ENCODE measurements at regions not wholly inside any gene's neighbourhood (a gene's known extent, or its start where the extent isn't known, plus 50 kb on each side); places are given as distances from the start of the nearest gene placed in this dataset.
"Not testable (repeated sequence)": the region's sequence is repeated elsewhere in the genome, so short reads cannot be mapped to it uniquely, and the experiment has no call there.

GRCh38 chr16:8402981-8403843 is 187.1 kb downstream of the TMEM114 start:
- no peaks in the 10 kb centered on the region for H3K27me3 ChIP-seq
- TF ChIP-seq, protein P1, sequence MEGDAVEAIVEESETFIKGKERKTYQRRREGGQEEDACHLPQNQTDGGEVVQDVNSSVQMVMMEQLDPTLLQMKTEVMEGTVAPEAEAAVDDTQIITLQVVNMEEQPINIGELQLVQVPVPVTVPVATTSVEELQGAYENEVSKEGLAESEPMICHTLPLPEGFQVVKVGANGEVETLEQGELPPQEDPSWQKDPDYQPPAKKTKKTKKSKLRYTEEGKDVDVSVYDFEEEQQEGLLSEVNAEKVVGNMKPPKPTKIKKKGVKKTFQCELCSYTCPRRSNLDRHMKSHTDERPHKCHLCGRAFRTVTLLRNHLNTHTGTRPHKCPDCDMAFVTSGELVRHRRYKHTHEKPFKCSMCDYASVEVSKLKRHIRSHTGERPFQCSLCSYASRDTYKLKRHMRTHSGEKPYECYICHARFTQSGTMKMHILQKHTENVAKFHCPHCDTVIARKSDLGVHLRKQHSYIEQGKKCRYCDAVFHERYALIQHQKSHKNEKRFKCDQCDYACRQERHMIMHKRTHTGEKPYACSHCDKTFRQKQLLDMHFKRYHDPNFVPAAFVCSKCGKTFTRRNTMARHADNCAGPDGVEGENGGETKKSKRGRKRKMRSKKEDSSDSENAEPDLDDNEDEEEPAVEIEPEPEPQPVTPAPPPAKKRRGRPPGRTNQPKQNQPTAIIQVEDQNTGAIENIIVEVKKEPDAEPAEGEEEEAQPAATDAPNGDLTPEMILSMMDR (IDR thresholded peaks at IDR 0.05) = no peak
- ATAC-seq (no peak), DNase-seq (no peak)
- H3K4me3 ChIP-seq = no peak overlapping the region
- H3K4me1 ChIP-seq = no peaks in the 10 kb centered on the region
- H3K27ac ChIP-seq = no peak overlapping the region
- intact Hi-C loops (cut with DNase I) = no loop called here
- H3K36me3 ChIP-seq = no peaks in the 10 kb centered on the region
- no peaks in the 10 kb centered on the region for H3K9me3 ChIP-seq

- ATAC-seq; DNase-seq; H3K9me3 ChIP-seq; H3K27ac ChIP-seq; intact Hi-C loops (cut with DNase I); H3K4me1 ChIP-seq; H3K27me3 ChIP-seq; H3K4me3 ChIP-seq; H3K36me3 ChIP-seq: not testable (repeated sequence)
Measured at GRCh38 chr16:8400683-8401082, 189.6 kb downstream of the TMEM114 start.

DNA sequence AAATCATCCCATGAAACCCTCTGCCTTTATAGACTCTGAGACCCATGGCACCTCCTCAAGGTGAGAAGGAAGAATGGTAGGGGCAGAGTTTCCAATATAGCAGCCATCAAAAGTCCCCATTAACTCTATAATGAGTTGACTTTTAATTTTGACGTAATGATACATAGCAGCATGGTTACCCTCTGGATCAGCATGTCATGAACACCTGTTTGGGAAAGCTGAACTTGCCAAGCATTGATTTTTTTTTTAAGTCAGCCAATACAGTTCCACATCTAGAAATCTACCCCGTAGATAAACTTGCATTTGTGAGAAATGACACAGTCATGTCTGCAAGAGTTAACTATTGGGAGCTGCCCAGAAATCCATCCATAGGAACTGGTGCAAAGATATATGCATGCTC is 191.8 kb downstream of the TMEM114 start:
- DNase-seq (no peak), ATAC-seq (no peak)
- H3K27ac ChIP-seq = no peak overlapping the region
- no peak overlapping the region for H3K4me3 ChIP-seq
- H3K36me3 ChIP-seq = no peaks in the 10 kb centered on the region
- TF ChIP-seq, protein P1 (IDR thresholded peaks at IDR 0.05) = no peak
- H3K27me3 ChIP-seq = no peaks in the 10 kb centered on the region
- no peaks in the 10 kb centered on the region for H3K9me3 ChIP-seq
- no peaks in the 10 kb centered on the region for H3K4me1 ChIP-seq
- intact Hi-C loops (cut with DNase I) = no loop called here

DNA sequence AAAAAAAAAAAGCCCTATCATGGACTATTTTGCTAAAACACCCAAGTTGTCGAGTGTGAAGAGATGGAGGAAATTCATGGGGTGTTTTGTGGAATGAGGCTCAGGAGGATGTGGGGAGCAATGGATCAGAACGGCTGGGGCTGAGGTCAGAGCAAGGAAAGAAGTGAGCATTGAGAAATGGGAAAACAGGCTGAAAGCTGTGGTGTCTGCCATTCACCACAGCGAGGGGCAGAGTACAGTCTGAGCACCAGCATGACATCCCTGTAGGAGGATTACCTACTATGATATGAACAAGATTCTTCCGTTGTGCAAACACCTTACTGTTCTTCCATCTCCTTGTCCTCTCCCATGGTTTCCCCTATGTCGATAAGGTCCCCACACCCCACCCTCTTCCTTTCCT is 193.1 kb downstream of the TMEM114 start:
- TF ChIP-seq, protein P1 (IDR thresholded peaks at IDR 0.05) = no peak
- ATAC-seq (no peak), DNase-seq (no peak)
- H3K4me1 ChIP-seq = no peaks in the 10 kb centered on the region
- H3K4me3 ChIP-seq = no peak overlapping the region
- H3K27me3 ChIP-seq = no peaks in the 10 kb centered on the region
- no peak overlapping the region for H3K27ac ChIP-seq
- no peaks in the 10 kb centered on the region for H3K36me3 ChIP-seq
- H3K9me3 ChIP-seq = no peaks in the 10 kb centered on the region
- intact Hi-C loops (cut with DNase I) = no loop called here

- TF ChIP-seq, protein P1 (IDR thresholded peaks at IDR 0.05) = no peak
- H3K4me3 ChIP-seq = no peak overlapping the region
- no peaks in the 10 kb centered on the region for H3K36me3 ChIP-seq
- intact Hi-C loops (cut with DNase I) = no loop called here
- H3K27ac ChIP-seq = no peak overlapping the region
- H3K4me1 ChIP-seq = no peaks in the 10 kb centered on the region
- no peak for DNase-seq
- H3K9me3 ChIP-seq = no peaks in the 10 kb centered on the region
- ATAC-seq = no peak
- H3K27me3 ChIP-seq = no peaks in the 10 kb centered on the region
Measured at GRCh38 chr16:8396463-8396862, 193.8 kb downstream of the TMEM114 start.

DNA sequence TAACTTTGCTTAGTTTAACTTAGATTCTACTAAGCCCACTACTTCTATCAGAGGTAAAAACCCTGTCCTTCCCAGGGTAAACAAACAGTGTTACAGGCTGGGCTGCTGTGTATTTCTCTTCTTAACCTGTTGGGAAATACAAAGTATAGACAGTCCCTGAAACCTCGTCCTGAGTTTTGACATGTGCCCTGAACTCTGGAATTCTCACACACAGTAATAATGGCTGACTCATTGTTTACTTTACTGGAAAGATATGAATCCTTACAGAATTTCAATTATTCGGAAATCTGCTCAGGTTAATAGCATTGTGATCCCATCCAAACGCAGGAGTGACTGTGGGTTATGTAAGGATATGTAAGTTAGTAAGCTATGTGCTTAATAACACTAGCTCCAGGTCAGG is 199.1 kb downstream of the TMEM114 start:
- ATAC-seq = no peak
- no peaks in the 10 kb centered on the region for H3K27me3 ChIP-seq
- H3K4me1 ChIP-seq = no peaks in the 10 kb centered on the region
- H3K27ac ChIP-seq = no peak overlapping the region
- TF ChIP-seq, protein P1 (IDR thresholded peaks at IDR 0.05) = no peak
- intact Hi-C loops (cut with DNase I) = no loop called here
- DNase-seq = no peak
- H3K9me3 ChIP-seq = no peaks in the 10 kb centered on the region
- H3K4me3 ChIP-seq = no peak overlapping the region
- H3K36me3 ChIP-seq = no peaks in the 10 kb centered on the region

All from upper lobe of right lung (tissue), 1 donor.